ENCODE measurements at regions not wholly inside any gene's neighbourhood (a gene's known extent, or its start where the extent isn't known, plus 50 kb on each side); places are given as distances from the start of the nearest gene placed in this dataset.
A peak's percentile ranks its signal among the peaks of the same experiment; 100 is the strongest.

DNA sequence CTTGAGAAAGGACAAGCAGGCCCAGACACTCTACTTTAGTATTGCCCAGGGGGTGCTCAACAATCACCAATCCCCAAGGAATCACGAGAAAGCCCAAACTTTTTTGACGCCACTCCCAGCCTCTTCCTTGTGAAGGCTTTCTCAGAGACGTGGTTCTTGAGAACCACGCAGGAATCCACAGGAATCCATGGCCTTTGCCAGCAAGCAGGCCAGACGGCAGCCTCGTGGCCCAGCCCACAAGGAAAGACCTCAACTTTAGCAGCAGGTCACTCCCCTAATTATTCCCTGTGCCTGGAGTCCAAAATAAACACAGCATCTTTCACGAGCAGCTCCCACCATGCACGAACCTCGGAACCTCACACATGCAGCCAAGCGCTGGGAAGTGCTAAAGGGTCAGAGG, 104.2 kb downstream of the WT1 start (continued):
- no peak for TF ChIP-seq HCFC1 (IDR thresholded peaks at IDR 0.05; ENCODE audit: low read length)
- TF ChIP-seq TCF12 (IDR thresholded peaks at IDR 0.05; ENCODE audit: low read depth, low read length) = no peak
- TF ChIP-seq ZNF622 (IDR thresholded peaks at IDR 0.05) = no peak

GRCh38 chr11:32331792-32332191, 103.5 kb downstream of the WT1 start:
- no TSS peak for BruUV-seq (replicated peaks)
- peak; percentile 35 for FAIRE-seq
- TF ChIP-seq ETV6 (conservative IDR thresholded peaks at IDR 0.05 in 1 of 2, IDR thresholded peaks at IDR 0.05 in 1 of 2; ENCODE audit: borderline replicate concordance in 1 of 2, low read depth in 1 of 2) (no peak), ZNF24 (IDR thresholded peaks at IDR 0.05) (peak; percentile 83), RUNX3 (IDR thresholded peaks at IDR 0.05; ENCODE audit: low read length) (peak; percentile 50; the same call in 1 of the 2 replicates)
- ChIA-PET POLR2A (interaction anchor here (1.5 kb wide), 1 partner anchor 11 kb away, joined by 5 read pairs; no protein-coding TSS in a partner anchor), SMC1A (ENCODE audit: uncharacterized antibody, unreplicated experiment) (interaction anchor here (0.9 to 1.5 kb wide), 3 partner anchors 10 to 89 kb away, joined by 3 to 5 read pairs (median 4); no protein-coding TSS in a partner anchor), CTCF (interaction anchor here (0.8 to 1.7 kb wide), 2 partner anchors 10 to 15 kb away, joined by 3 to 4 read pairs; no protein-coding TSS in a partner anchor), RAD21 (ENCODE audit: unreplicated experiment) (no interaction called here)
- H3K79me2 ChIP-seq (ENCODE audit: control insufficient read depth, insufficient read depth, low read length) = no peaks in the 10 kb centered on the region
- H3K4me1 ChIP-seq (ENCODE audit: control insufficient read depth, insufficient read depth, low read length) = no peaks in the 10 kb centered on the region
- H2AFZ ChIP-seq (ENCODE audit: control insufficient read depth, low read depth, low read length) = no peak overlapping the region
- ATAC-seq = peak; percentile 73
- H3K4me3 ChIP-seq = no peak overlapping the region
- no peak overlapping the region for H3K27ac ChIP-seq (ENCODE audit: control insufficient read depth, insufficient read depth)
- intact Hi-C loops (cut with micrococcal nuclease; ENCODE audit: unreplicated experiment) (no loop called here), in situ Hi-C loops (cut with MboI) (no loop called here)
- H3K4me2 ChIP-seq (ENCODE audit: control insufficient read depth, insufficient read depth) = no peak overlapping the region
- peaks cover 1 to 6% of the 10 kb centered on the region in 2 experiments; a peak in 2 of 4 replicates for H3K27me3 ChIP-seq (replicated peaks in 1 of 2; ENCODE audit: control insufficient read depth in 2 of 2, insufficient read depth in 2 of 2, low read length in 1 of 2)
- H3K9ac ChIP-seq (ENCODE audit: control insufficient read depth, insufficient read depth, low read length) = no peak overlapping the region
- no peaks in the 10 kb centered on the region for H3K36me3 ChIP-seq (ENCODE audit: control insufficient read depth in 2 of 2, insufficient read depth in 2 of 2, low read length in 1 of 2)
- no peaks in the 10 kb centered on the region for H3K9me3 ChIP-seq (replicated peaks; ENCODE audit: control insufficient read depth, insufficient read depth, low read length)
- WGBS (ENCODE audit: insufficient coverage, insufficient replicate concordance, low lambda C conversion rate, missing lambda C conversion rate) = 5% methylated on average over 1 of the region's 1 CpG
- no peaks in the 10 kb centered on the region for H4K20me1 ChIP-seq (ENCODE audit: control insufficient read depth, insufficient read depth)
- no peak for DNase-seq (ENCODE audit: low read depth, low spot score)

- BruUV-seq (replicated peaks) = no TSS peak
- ChIA-PET SMC1A (ENCODE audit: uncharacterized antibody, unreplicated experiment) (interaction anchor here (0.6 kb wide), 1 partner anchor 103 kb away, joined by 3 read pairs; no protein-coding TSS in a partner anchor), POLR2A (interaction anchor here (0.6 kb wide), 1 partner anchor 15 kb away, joined by 4 read pairs; no protein-coding TSS in a partner anchor), RAD21 (ENCODE audit: unreplicated experiment) (no interaction called here), CTCF (interaction anchor here (0.7 to 1.6 kb wide), 4 partner anchors 9 to 115 kb away, joined by 3 to 5 read pairs (median 3); no protein-coding TSS in a partner anchor)
- no peak for DNase-seq (ENCODE audit: low read depth, low spot score)
- H3K4me3 ChIP-seq = no peak overlapping the region
- no peaks in the 10 kb centered on the region for H3K79me2 ChIP-seq (ENCODE audit: control insufficient read depth, insufficient read depth, low read length)
- no peaks in the 10 kb centered on the region for H3K4me1 ChIP-seq (ENCODE audit: control insufficient read depth, insufficient read depth, low read length)
- FAIRE-seq = no peak
- no peaks in the 10 kb centered on the region for H3K9me3 ChIP-seq (replicated peaks; ENCODE audit: control insufficient read depth, insufficient read depth, low read length)
- in situ Hi-C loops (cut with MboI) (no loop called here), intact Hi-C loops (cut with micrococcal nuclease; ENCODE audit: unreplicated experiment) (no loop called here)
- WGBS (ENCODE audit: insufficient coverage, insufficient replicate concordance, low lambda C conversion rate, missing lambda C conversion rate) = 44% methylated on average over 14 of the region's 14 CpGs
- H3K27ac ChIP-seq (ENCODE audit: control insufficient read depth, insufficient read depth) = no peak overlapping the region
- peaks cover 1 to 6% of the 10 kb centered on the region in 2 experiments; a peak in 2 of 4 replicates for H3K27me3 ChIP-seq (replicated peaks in 1 of 2; ENCODE audit: control insufficient read depth in 2 of 2, insufficient read depth in 2 of 2, low read length in 1 of 2)
- no peak overlapping the region for H3K9ac ChIP-seq (ENCODE audit: control insufficient read depth, insufficient read depth, low read length)
- no peaks in the 10 kb centered on the region for H4K20me1 ChIP-seq (ENCODE audit: control insufficient read depth, insufficient read depth)
- no peak for ATAC-seq
- H3K4me2 ChIP-seq (ENCODE audit: control insufficient read depth, insufficient read depth) = peak overlapping the region; percentile 33; the same call in 1 of the 2 replicates
- H3K36me3 ChIP-seq (ENCODE audit: control insufficient read depth in 2 of 2, insufficient read depth in 2 of 2, low read length in 1 of 2) = no peaks in the 10 kb centered on the region
- H2AFZ ChIP-seq (ENCODE audit: control insufficient read depth, low read depth, low read length) = 0 out of 2 replicates have a peak overlapping the region, but pooled peaks have one; percentile 2
- TF ChIP-seq SMARCA5 (IDR thresholded peaks at IDR 0.05) (no peak), RFX5 (IDR thresholded peaks at IDR 0.05; ENCODE audit: low read depth, low read length) (no peak), ZNF217 (IDR thresholded peaks at IDR 0.05) (no peak), ATF3 (IDR thresholded peaks at IDR 0.05; ENCODE audit: borderline replicate concordance, extremely low read depth, low read depth, low read length) (no peak)
- TF ChIP-seq, protein P1, sequence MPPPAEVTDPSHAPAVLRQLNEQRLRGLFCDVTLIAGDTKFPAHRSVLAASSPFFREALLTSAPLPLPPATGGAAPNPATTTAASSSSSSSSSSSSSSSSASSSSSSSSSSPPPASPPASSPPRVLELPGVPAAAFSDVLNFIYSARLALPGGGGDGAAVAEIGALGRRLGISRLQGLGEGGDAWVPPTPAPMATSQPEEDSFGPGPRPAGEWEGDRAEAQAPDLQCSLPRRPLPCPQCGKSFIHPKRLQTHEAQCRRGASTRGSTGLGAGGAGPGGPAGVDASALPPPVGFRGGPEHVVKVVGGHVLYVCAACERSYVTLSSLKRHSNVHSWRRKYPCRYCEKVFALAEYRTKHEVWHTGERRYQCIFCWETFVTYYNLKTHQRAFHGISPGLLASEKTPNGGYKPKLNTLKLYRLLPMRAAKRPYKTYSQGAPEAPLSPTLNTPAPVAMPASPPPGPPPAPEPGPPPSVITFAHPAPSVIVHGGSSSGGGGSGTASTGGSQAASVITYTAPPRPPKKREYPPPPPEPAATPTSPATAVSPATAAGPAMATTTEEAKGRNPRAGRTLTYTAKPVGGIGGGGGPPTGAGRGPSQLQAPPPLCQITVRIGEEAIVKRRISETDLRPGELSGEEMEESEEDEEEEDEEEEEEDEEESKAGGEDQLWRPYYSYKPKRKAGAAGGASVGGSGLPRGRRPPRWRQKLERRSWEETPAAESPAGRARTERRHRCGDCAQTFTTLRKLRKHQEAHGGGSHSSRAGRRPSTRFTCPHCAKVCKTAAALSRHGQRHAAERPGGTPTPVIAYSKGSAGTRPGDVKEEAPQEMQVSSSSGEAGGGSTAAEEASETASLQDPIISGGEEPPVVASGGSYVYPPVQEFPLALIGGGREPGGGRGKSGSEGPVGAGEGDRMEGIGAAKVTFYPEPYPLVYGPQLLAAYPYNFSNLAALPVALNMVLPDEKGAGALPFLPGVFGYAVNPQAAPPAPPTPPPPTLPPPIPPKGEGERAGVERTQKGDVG (CRISPR knock-in tag; IDR thresholded peaks at IDR 0.05) = no peak
Observed at GRCh38 chr11:32332990-32333319, 102.4 kb downstream of the WT1 start.

Data from GM12878 (cell line).